Stimulated activated CD8-positive, alpha-beta memory T cell treated with anti-CD3 and anti-CD28 coated beads, Interleukin-12 subunit alpha, Interleukin-12 subunit beta, amount 100 ng/mL, for 24 hours (primary cell): ENCODE measurements at regions not wholly inside any gene's neighbourhood (a gene's known extent, or its start where the extent isn't known, plus 50 kb on each side); places are given as distances from the start of the nearest gene placed in this dataset.
"Not testable (repeated sequence)": the region's sequence is repeated elsewhere in the genome, so short reads cannot be mapped to it uniquely, and the experiment has no call there.

Source experiments
- DNase-seq: peaks from one replicate; pipeline ENCODE4 v3.0.0-alpha.2; 2020; ENCODE audit errors: extremely low read depth

- no peak for DNase-seq
These were observed 396.2 kb downstream of the BUD13 start for GRCh38 chr11:116376547-116376946.

GRCh38 chr11:116376054-116376453 lies 396.7 kb downstream of the BUD13 start:
- DNase-seq: no peak

GRCh38 chr11:116375221-116375620 lies 397.6 kb downstream of the BUD13 start:
- no peak for DNase-seq

GRCh38 chr11:116374085-116374484 lies 398.7 kb downstream of the BUD13 start:
- no peak for DNase-seq

- no peak for DNase-seq
These were observed 399.5 kb downstream of the BUD13 start for GRCh38 chr11:116373104-116373944.

- DNase-seq: no peak
These were observed 401.6 kb downstream of the BUD13 start for GRCh38 chr11:116371146-116371545.

- no peak for DNase-seq
These were observed 404.0 kb downstream of the BUD13 start for GRCh38 chr11:116368784-116369183.

- no peak for DNase-seq
These were observed 405.7 kb downstream of the BUD13 start for GRCh38 chr11:116366980-116367645.

GRCh38 chr11:116366451-116366850 lies 406.3 kb downstream of the BUD13 start:
- no peak for DNase-seq

- not testable (repeated sequence) for DNase-seq
These were observed 407.9 kb downstream of the BUD13 start for GRCh38 chr11:116364925-116365324.

- no peak for DNase-seq
These were observed 408.4 kb downstream of the BUD13 start for GRCh38 chr11:116364348-116364747.

- DNase-seq: no peak
These were observed 412.4 kb downstream of the BUD13 start for GRCh38 chr11:116360221-116360941.

GRCh38 chr11:116357784-116358544 lies 414.8 kb downstream of the BUD13 start:
- DNase-seq: no peak

- DNase-seq: no peak
These were observed 416.3 kb downstream of the BUD13 start for GRCh38 chr11:116356451-116356850.

- no peak for DNase-seq
These were observed 417.7 kb downstream of the BUD13 start for GRCh38 chr11:116355104-116355503.

- DNase-seq: no peak
These were observed 419.2 kb downstream of the BUD13 start for GRCh38 chr11:116353589-116353988.

- DNase-seq: no peak
These were observed 419.9 kb downstream of the BUD13 start for GRCh38 chr11:116352881-116353280.

GRCh38 chr11:116348226-116348625 lies 424.6 kb downstream of the BUD13 start:
- no peak for DNase-seq

GRCh38 chr11:116345575-116345974 lies 427.2 kb downstream of the BUD13 start:
- DNase-seq: no peak

- no peak for DNase-seq
These were observed 428.2 kb downstream of the BUD13 start for GRCh38 chr11:116344601-116345000.

GRCh38 chr11:116343270-116343669 lies 429.5 kb downstream of the BUD13 start:
- DNase-seq: no peak

- DNase-seq: no peak
These were observed 430.6 kb downstream of the BUD13 start for GRCh38 chr11:116342148-116342547.
